HG03521 (cell line): ENCODE measurements at regions not wholly inside any gene's neighbourhood (a gene's known extent, or its start where the extent isn't known, plus 50 kb on each side); places are given as distances from the start of the nearest gene placed in this dataset.

ENCODE experiments used
- ATAC-seq: cut with Tn5 transposase; IDR thresholded peaks from one replicate; pipeline ENCODE4 v1.9.1; 2021; ENCODE audit warnings: mild to moderate bottlenecking, moderate library complexity; ENCODE audit not compliant: unreplicated experiment

- ATAC-seq, result no peak
These were observed 604.0 kb upstream of the LMCD1 start for GRCh38 chr3:7897655-7898054.

DNA sequence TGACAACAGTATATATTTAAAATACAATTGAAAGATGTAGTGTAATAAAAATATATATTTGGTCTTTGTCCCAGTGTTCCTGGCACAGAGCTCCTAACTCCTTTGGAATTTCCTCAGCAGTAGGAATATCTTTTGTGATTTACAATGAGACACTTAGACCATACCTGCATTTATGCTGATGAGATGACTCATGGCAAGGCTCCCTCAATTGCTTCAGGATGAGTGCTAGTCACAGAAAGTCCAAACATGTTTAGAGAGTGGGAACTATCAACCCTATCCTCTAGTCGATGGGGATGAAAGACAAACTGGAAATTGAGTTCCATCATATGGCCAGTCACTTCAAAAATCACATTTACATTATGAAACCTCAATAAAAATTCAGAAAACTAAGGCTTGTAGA is 588.3 kb upstream of the LMCD1 start:
- ATAC-seq, result no peak

DNA sequence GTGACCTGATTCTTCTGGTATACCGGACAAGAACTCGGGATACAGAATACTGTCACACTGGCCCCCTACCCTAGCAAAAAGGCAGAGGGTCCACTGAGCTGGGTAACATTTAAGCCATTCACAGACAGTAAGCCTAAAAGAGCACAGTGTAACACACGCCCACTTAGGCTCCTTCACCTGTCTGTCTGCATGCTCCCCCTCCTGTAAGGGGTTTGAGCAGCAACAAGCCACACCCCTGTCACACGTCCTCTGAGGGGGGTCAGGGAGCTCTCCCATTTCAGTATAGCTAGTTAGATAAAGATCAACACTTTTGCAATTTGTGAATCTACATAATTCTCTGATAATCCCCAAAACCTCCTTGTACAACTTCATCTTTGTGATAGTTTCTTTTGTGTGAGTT is 586.3 kb upstream of the LMCD1 start:
- no peak for ATAC-seq

DNA sequence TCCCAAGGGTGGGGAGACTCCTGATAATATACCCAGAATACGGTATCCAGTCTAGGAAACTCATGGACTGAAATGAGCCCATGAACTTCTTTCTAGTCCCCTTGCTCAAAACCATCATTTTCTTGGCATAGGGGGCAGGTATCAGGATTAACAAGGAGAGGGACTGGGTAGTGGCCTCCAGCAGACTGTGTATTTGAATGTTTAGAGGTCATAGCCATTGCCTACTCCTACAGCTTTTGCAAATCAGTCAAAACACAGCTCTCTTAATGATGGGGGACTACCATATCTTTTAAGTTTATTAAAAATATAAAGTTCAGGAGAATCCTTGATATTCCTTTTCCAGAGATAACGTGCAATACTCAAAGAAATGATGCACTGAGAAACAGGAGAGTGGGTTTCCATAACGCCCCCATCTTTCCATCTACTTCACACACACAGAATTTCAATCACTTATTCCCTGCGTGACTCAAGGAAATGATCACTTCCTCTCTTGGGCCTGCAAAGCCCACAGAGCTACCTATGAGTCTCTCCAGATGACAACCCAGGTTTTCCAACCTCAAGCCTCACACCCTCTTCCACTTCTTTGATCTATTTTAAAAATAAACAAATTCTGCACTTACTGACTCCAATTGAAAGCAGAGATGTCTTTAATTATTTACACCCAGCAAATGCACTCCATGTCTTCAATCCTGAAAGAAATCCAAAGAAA is 584.0 kb upstream of the LMCD1 start:
- ATAC-seq, result no peak

GRCh38 chr3:7920211-7920610 is 581.4 kb upstream of the LMCD1 start:
- ATAC-seq, result no peak

DNA sequence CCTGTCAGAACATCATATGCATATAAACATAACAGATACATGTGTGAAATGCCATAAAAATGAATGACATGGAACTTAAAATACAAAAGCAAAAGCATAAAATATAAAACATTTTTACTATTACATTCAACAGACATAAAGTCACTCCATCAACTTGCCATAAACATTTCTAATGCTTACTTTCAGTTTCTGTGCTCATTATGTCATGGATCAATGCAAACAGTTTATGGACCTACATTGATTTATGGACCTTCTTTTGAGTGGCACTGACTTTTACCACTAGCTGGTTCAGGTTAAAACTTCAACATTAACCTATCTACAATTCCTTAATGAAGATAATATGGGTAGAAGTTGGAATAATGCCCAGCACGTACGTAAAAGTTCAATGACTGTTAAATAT is 577.4 kb upstream of the LMCD1 start:
- ATAC-seq, result no peak

DNA sequence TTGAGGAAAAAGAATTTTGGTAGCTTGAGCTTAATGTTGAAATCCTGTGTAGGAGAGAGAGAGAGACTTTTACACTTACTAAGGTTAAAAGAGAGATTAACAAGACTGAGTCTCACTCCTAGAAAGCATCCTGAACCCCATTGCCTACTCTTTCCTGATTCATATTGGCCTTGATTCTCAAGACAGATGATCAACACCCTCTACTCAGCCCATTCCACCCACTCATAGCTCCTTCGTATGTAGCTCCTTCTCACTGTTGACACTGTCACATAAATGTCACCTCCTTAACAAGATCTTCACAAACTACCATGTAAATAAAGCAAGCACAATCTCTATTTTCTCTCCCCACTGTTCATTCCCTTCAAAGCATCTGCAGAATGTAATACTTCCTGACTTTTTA is 574.6 kb upstream of the LMCD1 start:
- no peak for ATAC-seq

- no peak for ATAC-seq
These were observed 573.8 kb upstream of the LMCD1 start for GRCh38 chr3:7927864-7928263.

- no peak for ATAC-seq
These were observed 572.2 kb upstream of the LMCD1 start for GRCh38 chr3:7929319-7929889.

DNA sequence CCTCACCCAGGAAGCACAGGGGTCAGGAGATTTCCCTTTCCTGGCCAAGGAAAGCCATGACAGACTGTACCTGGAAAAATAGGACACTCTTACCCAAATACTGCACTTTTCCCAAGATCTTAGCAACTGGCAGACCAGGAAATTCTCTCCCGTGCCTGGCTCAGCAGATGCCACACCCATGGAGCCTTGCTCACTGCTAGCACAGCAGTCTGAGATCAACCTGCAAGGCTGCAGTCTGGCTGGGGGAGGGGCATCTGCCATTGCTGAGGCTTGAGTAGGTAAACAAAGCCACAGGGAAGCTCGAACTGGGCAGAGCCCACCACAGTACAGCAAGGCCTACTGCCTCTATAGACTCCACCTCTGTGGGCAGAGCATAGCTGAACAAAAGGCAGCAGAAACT is 567.3 kb upstream of the LMCD1 start:
- ATAC-seq, result no peak

DNA sequence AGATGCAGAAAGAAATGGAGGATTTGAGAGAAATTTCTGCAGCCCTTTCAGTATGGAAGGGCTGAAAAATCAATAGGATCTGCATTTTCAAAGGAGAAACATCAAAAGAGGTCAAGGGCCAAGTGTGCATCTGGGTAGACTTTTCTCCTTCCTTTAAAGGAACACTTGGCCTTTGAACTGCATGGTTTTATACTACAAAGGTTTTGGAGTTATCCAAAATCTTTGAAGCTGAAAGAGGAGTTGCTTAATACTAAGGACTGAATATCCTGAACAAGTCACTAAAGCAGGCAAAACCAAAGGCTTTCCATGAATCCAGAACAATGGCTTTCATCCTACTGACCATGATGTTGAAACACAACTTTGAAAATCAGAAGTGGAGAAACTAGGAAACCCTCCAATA is 553.7 kb upstream of the LMCD1 start:
- no peak for ATAC-seq

DNA sequence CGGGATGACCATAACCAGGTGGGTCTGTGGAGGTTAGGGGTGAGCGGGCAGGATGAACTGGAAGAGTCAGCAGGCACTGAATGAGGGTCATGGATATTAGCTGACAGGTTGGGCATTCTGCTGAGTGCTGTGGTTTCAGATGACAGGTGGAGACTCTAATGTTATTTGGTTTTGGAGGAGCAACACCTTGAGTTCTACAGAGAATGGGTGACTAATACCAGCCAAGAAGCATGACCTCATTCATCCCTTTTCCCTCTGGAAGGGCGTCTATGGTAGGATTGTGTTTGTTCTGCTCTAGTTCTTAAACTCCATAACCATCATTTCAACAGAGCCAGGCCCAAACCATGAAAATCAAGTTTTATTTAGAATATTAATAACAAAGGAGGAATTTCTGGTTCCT is 550.7 kb upstream of the LMCD1 start:
- ATAC-seq, result no peak

- no peak for ATAC-seq
These were observed 548.1 kb upstream of the LMCD1 start for GRCh38 chr3:7953449-7954014.

DNA sequence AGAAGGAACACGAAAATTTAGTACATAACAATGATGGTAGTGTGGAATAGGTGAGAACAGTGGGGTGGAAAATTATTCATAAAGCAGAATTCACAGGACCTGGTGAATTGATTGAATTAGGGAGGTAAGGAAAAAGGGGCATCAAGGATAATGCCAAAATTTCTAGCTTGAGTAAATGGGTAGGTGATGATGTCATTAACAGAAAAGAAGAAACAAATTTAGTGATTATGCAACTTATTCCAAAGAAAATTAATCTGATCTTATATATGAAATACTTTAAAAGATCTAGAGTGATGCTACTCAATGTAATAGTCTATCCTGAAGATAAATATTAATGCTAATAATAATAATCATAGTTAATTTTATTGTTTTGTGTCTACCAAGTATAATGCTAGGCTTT is 544.6 kb upstream of the LMCD1 start:
- no peak for ATAC-seq

- no peak for ATAC-seq
These were observed 542.5 kb upstream of the LMCD1 start for GRCh38 chr3:7959094-7959493.

DNA sequence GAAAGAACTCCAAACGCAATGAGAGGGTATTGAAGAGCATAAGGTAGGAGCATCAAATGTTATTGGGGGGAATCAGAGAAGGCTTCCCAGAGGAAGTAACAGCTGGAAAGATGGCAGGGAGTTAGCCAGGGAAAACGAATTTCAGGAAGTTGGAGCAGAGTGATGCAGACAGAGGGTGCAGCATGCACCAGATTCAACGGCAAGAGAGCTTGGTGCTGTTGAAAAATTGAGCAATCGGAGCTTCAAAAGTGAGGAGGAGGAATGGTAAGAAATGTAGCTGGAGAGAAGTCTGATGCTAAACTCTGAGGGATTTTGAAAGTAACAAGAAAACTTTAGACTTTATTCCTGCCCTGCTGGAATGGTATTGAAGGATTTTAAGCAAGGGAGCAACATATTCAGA is 541.0 kb upstream of the LMCD1 start:
- no peak for ATAC-seq

DNA sequence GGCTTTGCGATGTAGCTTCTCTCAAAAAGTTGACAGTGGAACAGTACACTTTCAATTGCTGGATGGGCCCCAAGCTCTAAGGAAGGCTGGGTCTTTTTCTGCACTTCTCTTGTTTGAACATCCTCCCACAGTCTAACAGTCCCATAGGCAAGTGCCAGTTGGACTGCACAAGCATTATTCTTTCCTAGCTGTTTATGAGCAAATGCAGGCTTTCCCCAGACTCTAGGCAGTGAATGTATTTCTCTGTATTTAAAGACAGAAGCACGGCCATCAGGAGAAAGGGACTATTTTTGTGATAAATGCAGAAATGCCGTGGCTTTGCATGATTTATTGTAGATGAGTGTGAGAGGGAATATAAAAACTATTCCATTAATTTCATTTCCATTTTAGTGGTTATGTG is 539.3 kb upstream of the LMCD1 start:
- ATAC-seq, result no peak

DNA sequence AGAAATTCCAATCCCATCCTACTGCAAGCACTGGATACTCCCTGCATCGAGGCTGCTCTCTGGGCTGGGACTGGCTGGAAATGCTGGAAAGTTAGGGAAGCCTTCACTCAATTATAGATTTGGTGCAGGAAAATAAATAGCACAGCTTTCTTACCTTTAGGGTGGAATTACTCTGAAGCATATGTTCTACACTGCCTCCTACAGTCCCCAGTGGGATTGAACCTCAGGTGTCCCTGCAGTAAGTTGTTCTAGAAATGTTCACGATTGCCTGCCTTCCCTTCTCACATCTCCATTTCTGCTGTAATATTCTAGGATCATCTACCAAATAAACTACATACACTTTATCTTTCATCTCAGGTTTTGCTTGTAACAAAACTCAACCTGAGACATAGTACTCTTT is 536.7 kb upstream of the LMCD1 start:
- ATAC-seq, result no peak

- ATAC-seq, result no peak
These were observed 528.6 kb upstream of the LMCD1 start for GRCh38 chr3:7973006-7973405.

GRCh38 chr3:7977245-7978086 is 524.2 kb upstream of the LMCD1 start:
- no peak for ATAC-seq

DNA sequence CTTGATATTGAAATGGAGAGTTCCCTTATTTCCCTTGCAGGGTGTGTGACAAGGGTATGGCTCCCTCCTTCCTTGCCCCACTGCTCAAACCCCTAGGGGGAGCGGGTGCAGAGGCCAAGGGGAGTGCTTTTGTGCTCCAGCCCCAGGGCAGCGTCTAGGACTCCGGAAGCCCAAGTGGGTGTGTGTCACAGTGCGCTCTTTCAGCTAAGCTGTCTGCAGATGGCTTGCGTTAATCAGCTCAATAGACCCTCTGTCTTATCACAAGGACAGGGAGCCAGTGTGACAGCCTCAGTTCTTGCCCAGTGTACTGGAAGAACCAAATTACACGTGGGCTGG is 523.6 kb upstream of the LMCD1 start:
- no peak for ATAC-seq

DNA sequence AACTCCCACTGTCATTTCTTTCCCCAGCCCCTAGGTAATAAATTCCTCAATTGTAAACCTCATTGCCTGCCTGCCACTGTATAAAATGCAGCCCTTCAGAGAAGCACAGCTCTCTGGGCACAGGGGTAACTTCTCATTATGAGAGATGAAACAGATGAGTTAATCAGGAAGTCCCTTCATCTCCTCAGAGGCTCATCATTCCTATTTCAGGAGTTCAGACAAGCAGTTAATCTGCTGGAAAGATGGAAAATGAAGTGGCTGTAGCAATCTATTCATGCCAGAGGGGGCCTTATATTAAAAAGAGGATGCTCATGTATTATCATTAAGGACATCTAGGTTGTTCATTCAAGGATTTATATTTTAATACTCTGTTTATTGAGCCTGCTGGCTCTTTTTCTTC is 519.5 kb upstream of the LMCD1 start:
- no peak for ATAC-seq
